SK-N-SH treated with all-trans-retinoic acid at 6 μM for 48 hours (cell line): ENCODE measurements at regions not wholly inside any gene's neighbourhood (a gene's known extent, or its start where the extent isn't known, plus 50 kb on each side); places are given as distances from the start of the nearest gene placed in this dataset.

Experiments
- ATAC-seq: fragments of 200-7000 bp; cut with Tn5 transposase; 3 replicates; pipeline ENCODE4 v1.9.1; 2020; ENCODE audit warnings: mild to moderate bottlenecking, moderate library complexity
- ARNTL ChIP-seq: fragments of 450-650 bp; formaldehyde crosslinking; IDR thresholded peaks from 2 replicates; pipeline ENCODE4 v1.5.0; 2020; ENCODE audit warnings: low read depth, mild to moderate bottlenecking, moderate library complexity, borderline replicate concordance
- BACH2 ChIP-seq: fragments of 250-450 bp; sonication (Bioruptor Pico); IDR thresholded peaks from 2 replicates; pipeline ENCODE4 v1.9.0; 2021; ENCODE audit warnings: mild to moderate bottlenecking, borderline replicate concordance
- CSDC2 ChIP-seq: fragments of 250-450 bp; sonication (Bioruptor Pico); IDR thresholded peaks from 2 replicates; pipeline ENCODE4 v1.5.0; 2020; ENCODE audit warnings: mild to moderate bottlenecking, moderate library complexity
- CSRNP3 ChIP-seq: fragments of 250-450 bp; sonication (Bioruptor Pico); IDR thresholded peaks from 2 replicates; pipeline ENCODE4 v1.5.1; 2021; ENCODE audit warnings: mild to moderate bottlenecking, moderate library complexity
- ESRRG ChIP-seq: fragments of 250-450 bp; sonication (Bioruptor Pico); IDR thresholded peaks from 2 replicates; pipeline ENCODE4 v1.6.1; 2021; ENCODE audit warnings: mild to moderate bottlenecking
- GLIS3 ChIP-seq: fragments of 250-450 bp; sonication (Bioruptor Pico); IDR thresholded peaks from 2 replicates; pipeline ENCODE4 v1.5.0; 2020; ENCODE audit warnings: mild to moderate bottlenecking, moderate library complexity
- OSR1 ChIP-seq: fragments of 250-450 bp; sonication (Bioruptor Pico); IDR thresholded peaks from 2 replicates; pipeline ENCODE4 v1.8.0; 2022; ENCODE audit warnings: moderate library complexity, mild to moderate bottlenecking, inconsistent platforms
- PATZ1 ChIP-seq: fragments of 250-450 bp; sonication (Bioruptor Pico); IDR thresholded peaks from 2 replicates; pipeline ENCODE4 v1.8.0; 2020; ENCODE audit warnings: mild to moderate bottlenecking, moderate library complexity, borderline replicate concordance
- POU6F1 ChIP-seq: fragments of 250-450 bp; sonication (Bioruptor Pico); IDR thresholded peaks from 2 replicates; pipeline ENCODE4 v1.8.0; 2021; ENCODE audit warnings: low read depth, mild to moderate bottlenecking, moderate library complexity, borderline replicate concordance
- PPARA ChIP-seq: fragments of 250-450 bp; sonication (Bioruptor Pico); IDR thresholded peaks from 2 replicates; pipeline ENCODE4 v1.5.0; 2020; ENCODE audit warnings: mild to moderate bottlenecking, borderline replicate concordance
- RARB ChIP-seq: fragments of 250-450 bp; sonication (Bioruptor Pico); IDR thresholded peaks from 2 replicates; pipeline ENCODE4 v1.8.0; 2021; ENCODE audit warnings: mild to moderate bottlenecking, moderate library complexity
- TCF4 ChIP-seq: fragments of 250-450 bp; sonication (Bioruptor Pico); IDR thresholded peaks from 2 replicates; pipeline ENCODE4 v1.8.0; 2021; ENCODE audit warnings: mild to moderate bottlenecking, moderate library complexity, borderline replicate concordance
- TOX ChIP-seq: fragments of 250-450 bp; sonication (Bioruptor Pico); IDR thresholded peaks from 2 replicates; pipeline ENCODE4 v1.8.0; 2021; ENCODE audit warnings: mild to moderate bottlenecking, moderate library complexity, borderline replicate concordance
- TSHZ2 ChIP-seq: fragments of 250-450 bp; sonication (Bioruptor Pico); IDR thresholded peaks from 2 replicates; pipeline ENCODE4 v1.5.0; 2020; ENCODE audit warnings: mild to moderate bottlenecking, moderate library complexity
- ZC3H10 ChIP-seq: fragments of 250-450 bp; sonication (Bioruptor Pico); IDR thresholded peaks from 2 replicates; pipeline ENCODE4 v1.5.1; 2021; ENCODE audit warnings: mild to moderate bottlenecking, moderate library complexity
- ZFP30 ChIP-seq: fragments of 450-650 bp; formaldehyde crosslinking; IDR thresholded peaks from 2 replicates; pipeline ENCODE4 v1.5.0; 2022; ENCODE audit warnings: mild to moderate bottlenecking, moderate library complexity
- ZNF565 ChIP-seq: fragments of 450-650 bp; formaldehyde crosslinking; conservative IDR thresholded peaks from 2 replicates; pipeline ENCODE4 v1.5.0; 2020; ENCODE audit warnings: low read depth, mild to moderate bottlenecking, moderate library complexity
- ZNF70 ChIP-seq: fragments of 450-650 bp; formaldehyde crosslinking; IDR thresholded peaks from 2 replicates; pipeline ENCODE4 v1.5.0; 2020; ENCODE audit warnings: mild to moderate bottlenecking, moderate library complexity
- ZNF8 ChIP-seq: fragments of 450-650 bp; formaldehyde crosslinking; IDR thresholded peaks from 2 replicates; pipeline ENCODE4 v1.5.0; 2020; ENCODE audit warnings: mild to moderate bottlenecking, moderate library complexity

- no peak for ATAC-seq
Observed at GRCh38 chr17:77716289-77716926, 242.1 kb upstream of the TNRC6C start.

GRCh38 chr17:77717941-77718668, 240.4 kb upstream of the TNRC6C start:
- no peak for ATAC-seq
- TF ChIP-seq ZNF8, result no peak
- TF ChIP-seq PPARA (CRISPR knock-in tag), result no peak
- no peak for TF ChIP-seq ZNF565 (CRISPR knock-in tag)
- no peak for TF ChIP-seq TSHZ2 (CRISPR knock-in tag)
- TF ChIP-seq ZC3H10 (CRISPR knock-in tag), result no peak
- TF ChIP-seq POU6F1, result no peak
- TF ChIP-seq CSRNP3 (CRISPR knock-in tag), result no peak
- no peak for TF ChIP-seq PATZ1
- TF ChIP-seq ZNF70 (CRISPR knock-in tag), result no peak
- TF ChIP-seq ARNTL, result no peak
- TF ChIP-seq OSR1, result no peak
- TF ChIP-seq BACH2, result no peak
- TF ChIP-seq ZFP30, result no peak
- no peak for TF ChIP-seq ESRRG (CRISPR knock-in tag)
- TF ChIP-seq RARB (CRISPR knock-in tag), result no peak
- no peak for TF ChIP-seq TCF4 (CRISPR knock-in tag)
- TF ChIP-seq CSDC2 (CRISPR knock-in tag), result no peak
- TF ChIP-seq GLIS3 (CRISPR knock-in tag), result no peak

More at GRCh38 chr17:77716289-77716926, 242.1 kb upstream of the TNRC6C start:
- TF ChIP-seq BACH2 (no peak), TOX (CRISPR knock-in tag) (no peak)

GRCh38 chr17:77718669-77718961, 239.9 kb upstream of the TNRC6C start:
- no peak for TF ChIP-seq CSDC2 (CRISPR knock-in tag)
- TF ChIP-seq TOX (CRISPR knock-in tag), result no peak
- no peak for TF ChIP-seq POU6F1
- TF ChIP-seq ZNF70 (CRISPR knock-in tag), result no peak
- no peak for TF ChIP-seq TSHZ2 (CRISPR knock-in tag)
- TF ChIP-seq OSR1, result no peak
- TF ChIP-seq ZFP30, result no peak
- no peak for TF ChIP-seq TCF4 (CRISPR knock-in tag)
- no peak for TF ChIP-seq ZNF565 (CRISPR knock-in tag)
- no peak for TF ChIP-seq GLIS3 (CRISPR knock-in tag)
- TF ChIP-seq, all 23 proteins: peak for 0
- no peak for ATAC-seq
